ENCODE measurements at regions not wholly inside any gene's neighbourhood (a gene's known extent, or its start where the extent isn't known, plus 50 kb on each side); places are given as distances from the start of the nearest gene placed in this dataset.

DNA sequence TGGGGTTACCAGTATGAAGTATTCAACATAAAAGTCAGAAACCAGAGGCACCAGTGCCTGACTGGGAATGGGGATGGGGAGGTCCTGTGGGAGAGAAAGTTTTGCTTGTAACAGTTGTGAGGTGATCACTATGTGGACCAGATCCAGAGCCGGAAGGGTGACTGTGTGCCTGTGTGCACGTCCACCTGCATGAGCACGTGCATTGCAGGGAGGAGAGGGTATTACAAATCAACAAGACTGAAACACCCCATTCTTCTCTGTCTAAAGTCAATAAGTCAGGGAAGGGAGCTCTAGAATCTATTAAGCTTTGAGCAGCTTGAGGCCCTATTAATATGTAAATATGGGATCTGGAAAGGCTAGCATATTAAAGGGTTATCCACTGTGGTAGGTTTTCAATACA lies 241.0 kb upstream of the ACVR2A start:
- intact Hi-C loops (cut with micrococcal nuclease; ENCODE audit: unreplicated experiment) (no loop called here), in situ Hi-C loops (cut with HindIII; ENCODE audit: low pct_unique_long_range_greater_than_20kb, low sequenced_read_pairs) (no loop called here)
- no peak for DNase-seq (ENCODE audit: low read depth, low spot score)
- POLR2A ChIA-PET, result no interaction called here
- CTCF ChIA-PET, result no interaction called here
- no TSS peak for BruUV-seq (replicated peaks)
- H3K27ac ChIP-seq (ENCODE audit: low read length), result no peak overlapping the region
- no peaks in the 10 kb centered on the region for H3K27me3 ChIP-seq (ENCODE audit: control insufficient read depth, insufficient read depth, low read length)
- H3K36me3 ChIP-seq (ENCODE audit: control insufficient read depth, insufficient read depth, low read length), result no peaks in the 10 kb centered on the region
- TF ChIP-seq TCF7L2 (IDR thresholded peaks at IDR 0.05; ENCODE audit: low read depth, low read length), result no peak
- TF ChIP-seq SIN3A (IDR thresholded peaks at IDR 0.05; ENCODE audit: borderline replicate concordance, insufficient read depth, low read depth, low read length), result no peak
- TF ChIP-seq, protein P1, sequence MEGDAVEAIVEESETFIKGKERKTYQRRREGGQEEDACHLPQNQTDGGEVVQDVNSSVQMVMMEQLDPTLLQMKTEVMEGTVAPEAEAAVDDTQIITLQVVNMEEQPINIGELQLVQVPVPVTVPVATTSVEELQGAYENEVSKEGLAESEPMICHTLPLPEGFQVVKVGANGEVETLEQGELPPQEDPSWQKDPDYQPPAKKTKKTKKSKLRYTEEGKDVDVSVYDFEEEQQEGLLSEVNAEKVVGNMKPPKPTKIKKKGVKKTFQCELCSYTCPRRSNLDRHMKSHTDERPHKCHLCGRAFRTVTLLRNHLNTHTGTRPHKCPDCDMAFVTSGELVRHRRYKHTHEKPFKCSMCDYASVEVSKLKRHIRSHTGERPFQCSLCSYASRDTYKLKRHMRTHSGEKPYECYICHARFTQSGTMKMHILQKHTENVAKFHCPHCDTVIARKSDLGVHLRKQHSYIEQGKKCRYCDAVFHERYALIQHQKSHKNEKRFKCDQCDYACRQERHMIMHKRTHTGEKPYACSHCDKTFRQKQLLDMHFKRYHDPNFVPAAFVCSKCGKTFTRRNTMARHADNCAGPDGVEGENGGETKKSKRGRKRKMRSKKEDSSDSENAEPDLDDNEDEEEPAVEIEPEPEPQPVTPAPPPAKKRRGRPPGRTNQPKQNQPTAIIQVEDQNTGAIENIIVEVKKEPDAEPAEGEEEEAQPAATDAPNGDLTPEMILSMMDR (IDR thresholded peaks at IDR 0.05), result no peak
- TF ChIP-seq REST (IDR thresholded peaks at IDR 0.05; ENCODE audit: insufficient read depth in 1 of 2, low read depth in 2 of 2, low read length in 1 of 2), result no peak
- no peak for TF ChIP-seq POLR2AphosphoS5 (IDR thresholded peaks at IDR 0.05; ENCODE audit: low read depth, low read length)
- H3K4me3 ChIP-seq (ENCODE audit: low read depth in 2 of 2, low read length in 2 of 2), result no peak overlapping the region
- H3K4me1 ChIP-seq (ENCODE audit: control insufficient read depth, insufficient read depth, low read length), result no peaks in the 10 kb centered on the region
- no peak for ATAC-seq
- H3K9me3 ChIP-seq (ENCODE audit: control insufficient read depth, insufficient read depth, low read depth, low read length), result no peaks in the 10 kb centered on the region

DNA sequence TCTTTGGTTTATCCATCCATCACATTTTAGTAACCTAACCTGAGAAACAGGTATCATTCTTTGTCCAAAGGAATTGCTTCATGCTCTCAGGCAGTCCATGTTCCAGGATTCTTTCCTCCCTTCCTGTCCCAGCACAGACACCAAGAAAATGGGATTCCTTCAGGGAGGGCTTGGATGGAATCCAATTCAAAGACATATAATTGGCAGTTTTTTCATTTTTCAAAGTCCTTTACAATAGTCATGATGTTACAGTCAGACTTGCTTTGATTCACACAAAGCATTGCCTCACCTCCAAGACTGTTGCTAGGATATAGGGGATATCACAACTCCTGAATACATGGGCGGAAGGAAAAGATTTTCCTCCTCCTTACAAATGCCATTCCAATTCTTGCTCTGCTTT lies 241.4 kb upstream of the ACVR2A start:
- no peak overlapping the region for H3K4me3 ChIP-seq (ENCODE audit: low read depth in 2 of 2, low read length in 2 of 2)
- intact Hi-C loops (cut with micrococcal nuclease; ENCODE audit: unreplicated experiment) (no loop called here), in situ Hi-C loops (cut with HindIII; ENCODE audit: low pct_unique_long_range_greater_than_20kb, low sequenced_read_pairs) (no loop called here)
- no peak overlapping the region for H3K27ac ChIP-seq (ENCODE audit: low read length)
- ATAC-seq, result no peak
- no peak for DNase-seq (ENCODE audit: low read depth, low spot score)
- no peaks in the 10 kb centered on the region for H3K4me1 ChIP-seq (ENCODE audit: control insufficient read depth, insufficient read depth, low read length)
- H3K9me3 ChIP-seq (ENCODE audit: control insufficient read depth, insufficient read depth, low read depth, low read length), result no peaks in the 10 kb centered on the region
- no peaks in the 10 kb centered on the region for H3K27me3 ChIP-seq (ENCODE audit: control insufficient read depth, insufficient read depth, low read length)
- no peaks in the 10 kb centered on the region for H3K36me3 ChIP-seq (ENCODE audit: control insufficient read depth, insufficient read depth, low read length)
- no TSS peak for BruUV-seq (replicated peaks)
- POLR2A ChIA-PET, result no interaction called here
- CTCF ChIA-PET, result no interaction called here
- TF ChIP-seq, protein P1 (IDR thresholded peaks at IDR 0.05), result no peak
- TF ChIP-seq TCF7L2 (IDR thresholded peaks at IDR 0.05; ENCODE audit: low read depth, low read length) (no peak), SIN3A (IDR thresholded peaks at IDR 0.05; ENCODE audit: borderline replicate concordance, insufficient read depth, low read depth, low read length) (no peak), REST (IDR thresholded peaks at IDR 0.05; ENCODE audit: insufficient read depth in 1 of 2, low read depth in 2 of 2, low read length in 1 of 2) (no peak), POLR2AphosphoS5 (IDR thresholded peaks at IDR 0.05; ENCODE audit: low read depth, low read length) (no peak)
